IMR-90 (cell line): ENCODE measurements at regions not wholly inside any gene's neighbourhood (a gene's known extent, or its start where the extent isn't known, plus 50 kb on each side); places are given as distances from the start of the nearest gene placed in this dataset.

ENCODE experiments used
- ATAC-seq: fragments of 200-7000 bp; cut with Tn5 transposase; 2 replicates; pipeline ENCODE4 v1.9.1; 2020; ENCODE audit warnings: low read depth, mild to moderate bottlenecking, moderate library complexity
- BruUV-seq: library from RNA; stranded (reverse); fragments of 400-500 nt; replicated peaks from 2 replicates; lab custom pipeline; 2021; lab: Mats Ljungman, UMichigan
- CTCF ChIA-PET: fragments of 300-600 bp; formaldehyde crosslinking; extraction: SDS; loops from one replicate; lab custom pipeline; 2021; ENCODE audit warnings: antibody characterized with exemption; lab: Yijun Ruan, JAX
- POLR2A ChIA-PET: fragments of 300-600 bp; sonication (Branson Sonifier 250); formaldehyde crosslinking; loops from one replicate; lab custom pipeline; 2022; ENCODE audit warnings: antibody characterized with exemption; ENCODE audit not compliant: unreplicated experiment; lab: Charles Lee
- DNase-seq: peaks from one replicate; pipeline ENCODE4 v3.0.0; 2013
- H2AFZ ChIP-seq: replicated peaks from 2 replicates; pipeline ENCODE3; 2013; ENCODE audit warnings: low read length, mild to moderate bottlenecking; ENCODE audit not compliant: poor library complexity
- H2AK5ac ChIP-seq: 2 replicates; pipeline ENCODE4 v1.6.1; 2013; ENCODE audit warnings: low read depth, low read length, inconsistent platforms
- H2AK9ac ChIP-seq: replicated peaks from 2 replicates; pipeline ENCODE3; 2013; ENCODE audit warnings: mild to moderate bottlenecking, low read depth, low read length, moderate library complexity; ENCODE audit not compliant: poor library complexity
- H2BK120ac ChIP-seq: 2 replicates; pipeline ENCODE4 v1.6.1; 2013; ENCODE audit warnings: low read depth, low read length, inconsistent platforms
- H2BK15ac ChIP-seq: 3 replicates; pipeline ENCODE4 v1.6.1; 2013; ENCODE audit warnings: low read depth, low read length, inconsistent platforms
- H2BK20ac ChIP-seq: 2 replicates; pipeline ENCODE4 v1.6.1; 2013; ENCODE audit warnings: low read depth, mild to moderate bottlenecking, inconsistent platforms, low read length, moderate library complexity
- H2BK5ac ChIP-seq: 2 replicates; pipeline ENCODE4 v1.6.1; 2013; ENCODE audit warnings: mild to moderate bottlenecking, low read depth, low read length, inconsistent platforms; ENCODE audit not compliant: poor library complexity, severe bottlenecking
- H3K14ac ChIP-seq: replicated peaks from 2 replicates; pipeline ENCODE4 v1.6.1; 2013; ENCODE audit warnings: low read depth, low read length, inconsistent platforms
- H3K18ac ChIP-seq: 2 replicates; pipeline ENCODE4 v1.6.1; 2013; ENCODE audit warnings: low read depth, low read length, control low read depth
- H3K23ac ChIP-seq: 2 replicates; pipeline ENCODE4 v1.6.1; 2013; ENCODE audit warnings: low read depth, low read length, inconsistent platforms
- H3K27ac ChIP-seq: 2 replicates; pipeline ENCODE4 v1.5.1; 2013; ENCODE audit warnings: mild to moderate bottlenecking, control low read depth, low read length; ENCODE audit not compliant: insufficient read depth
- H3K27me3 ChIP-seq: 2 replicates; pipeline ENCODE4 v1.6.1; 2013; ENCODE audit warnings: low read length; ENCODE audit not compliant: control insufficient read depth, insufficient read depth
- H3K36me3 ChIP-seq: 2 replicates; pipeline ENCODE4 v1.6.1; 2013; ENCODE audit warnings: low read length, mixed read lengths; ENCODE audit not compliant: control insufficient read depth, insufficient read depth
- H3K4ac ChIP-seq: 2 replicates; pipeline ENCODE4 v1.6.1; 2013; ENCODE audit warnings: low read depth, low read length, inconsistent platforms
- H3K4me1 ChIP-seq: 2 replicates; pipeline ENCODE4 v1.6.1; 2013; ENCODE audit warnings: low read length, mixed read lengths; ENCODE audit not compliant: control insufficient read depth, insufficient read depth
- H3K4me2 ChIP-seq: 2 replicates; pipeline ENCODE4 v1.6.1; 2013; ENCODE audit warnings: low read depth, mild to moderate bottlenecking, control low read depth, low read length, moderate library complexity
- H3K4me3 ChIP-seq: 2 replicates; pipeline ENCODE4 v1.5.1; 2013; ENCODE audit warnings: low read depth, mild to moderate bottlenecking, control low read depth, low read length, moderate library complexity; ENCODE audit not compliant: insufficient read depth
- H3K56ac ChIP-seq: 2 replicates; pipeline ENCODE4 v1.6.1; 2013; ENCODE audit warnings: low read length, inconsistent platforms; ENCODE audit not compliant: insufficient read depth; ENCODE audit errors: extremely low read depth
- H3K79me1 ChIP-seq, 2 experiments: 2 replicates each; pipeline ENCODE4 v1.6.1; 2013; ENCODE audit warnings: low read length in 2 of 2, inconsistent platforms in 1 of 2, low read depth in 1 of 2
- H3K9ac ChIP-seq: 2 replicates; pipeline ENCODE4 v1.6.1; 2013; ENCODE audit warnings: low read depth, low read length, control low read depth
- H3K9me1 ChIP-seq: 2 replicates; pipeline ENCODE4 v1.6.1; 2013; ENCODE audit warnings: low read length, inconsistent platforms; ENCODE audit not compliant: insufficient read depth
- H3K9me3 ChIP-seq: 2 replicates; pipeline ENCODE4 v1.6.1; 2013; ENCODE audit warnings: low read length; ENCODE audit not compliant: control insufficient read depth, insufficient read depth
- H4K20me1 ChIP-seq: 2 replicates; pipeline ENCODE4 v1.6.1; 2013; ENCODE audit warnings: low read length, inconsistent platforms; ENCODE audit not compliant: insufficient read depth
- H4K5ac ChIP-seq: 2 replicates; pipeline ENCODE4 v1.6.1; 2013; ENCODE audit warnings: mild to moderate bottlenecking, low read depth, low read length, control low read depth
- H4K8ac ChIP-seq, 2 experiments: 2 replicates each; pipeline ENCODE4 v1.6.1; 2013; ENCODE audit warnings: low read depth in 2 of 2, low read length in 2 of 2, control low read depth in 1 of 2, inconsistent platforms in 1 of 2
- H4K91ac ChIP-seq: 2 replicates; pipeline ENCODE4 v1.6.1; 2013; ENCODE audit warnings: low read depth, low read length, inconsistent platforms; ENCODE audit not compliant: insufficient read depth
- BHLHE40 ChIP-seq: fragments of 150-350 bp; IDR thresholded peaks from 2 replicates; pipeline ENCODE4 v1.6.1; 2016; ENCODE audit warnings: mild to moderate bottlenecking, low read depth, low read length
- CEBPB ChIP-seq: IDR thresholded peaks from 2 replicates; pipeline ENCODE4 v1.6.1; 2012; ENCODE audit warnings: low read depth, low read length, improper control_type of control experiment
- CHD1 ChIP-seq: IDR thresholded peaks from 2 replicates; pipeline ENCODE4 v1.6.1; 2012; ENCODE audit warnings: low read depth, low read length, improper control_type of control experiment
- ELK1 ChIP-seq: fragments of 150-350 bp; IDR thresholded peaks from 2 replicates; pipeline ENCODE4 v1.6.1; 2016; ENCODE audit warnings: low read depth, mild to moderate bottlenecking, low read length, moderate library complexity, borderline replicate concordance
- FOS ChIP-seq: fragments of 150-350 bp; IDR thresholded peaks from 2 replicates; pipeline ENCODE4 v1.6.1; 2016; ENCODE audit warnings: low read depth, low read length
- MAFK ChIP-seq: IDR thresholded peaks from 2 replicates; pipeline ENCODE4 v1.6.1; 2012; ENCODE audit warnings: low read depth, low read length, improper control_type of control experiment
- MAZ ChIP-seq: IDR thresholded peaks from 2 replicates; pipeline ENCODE4 v1.6.1; 2012; ENCODE audit warnings: low read depth, mild to moderate bottlenecking, low read length, improper control_type of control experiment, moderate library complexity, borderline replicate concordance
- MXI1 ChIP-seq: IDR thresholded peaks from 2 replicates; pipeline ENCODE4 v1.6.1; 2012; ENCODE audit warnings: low read depth, mild to moderate bottlenecking, low read length, moderate library complexity, borderline replicate concordance
- NFE2L2 ChIP-seq: fragments of 150-350 bp; IDR thresholded peaks from 2 replicates; pipeline ENCODE4 v1.6.1; 2016; ENCODE audit warnings: low read depth, mild to moderate bottlenecking, low read length
- POLR2A ChIP-seq: IDR thresholded peaks from 2 replicates; pipeline ENCODE4 v1.6.1; 2012; ENCODE audit warnings: mild to moderate bottlenecking, low read depth, low read length
- RAD21 ChIP-seq: IDR thresholded peaks from 2 replicates; pipeline ENCODE4 v1.6.1; 2012; ENCODE audit warnings: low read length, improper control_type of control experiment
- RCOR1 ChIP-seq: IDR thresholded peaks from 2 replicates; pipeline ENCODE4 v1.6.1; 2012; ENCODE audit warnings: mild to moderate bottlenecking, low read length, improper control_type of control experiment; ENCODE audit not compliant: insufficient replicate concordance
- RFX5 ChIP-seq: IDR thresholded peaks from 2 replicates; pipeline ENCODE4 v1.8.0; 2012; ENCODE audit warnings: low read depth, mild to moderate bottlenecking, low read length, moderate library complexity
- SMC3 ChIP-seq: fragments of 150-350 bp; IDR thresholded peaks from 2 replicates; pipeline ENCODE4 v1.6.1; 2016; ENCODE audit warnings: low read depth, mild to moderate bottlenecking, antibody characterized with exemption, low read length, moderate library complexity
- WGBS, 2 experiments: methylation state at CpG; one replicate each; pipeline versions ENCODE4 v1.1.5 to v1.1.7; 2013; ENCODE audit warnings: missing lambda C conversion rate in 2 of 2; ENCODE audit not compliant: insufficient read length in 1 of 2; ENCODE audit errors: extremely low coverage in 2 of 2; 5-methylcytosine and 5-hydroxymethylcytosine counted together
- dilution Hi-C: fragments of 300-500 bp; cut with HindIII; formaldehyde crosslinking; loops from one replicate; pipeline ENCODE4 v1.14.3; 2018; ENCODE audit warnings: low sequenced_read_pairs; ENCODE audit not compliant: unreplicated experiment
- in situ Hi-C: fragments of 300-500 bp; cut with MboI; formaldehyde crosslinking; loops from 3 replicates; pipeline ENCODE4 v1.14.3; 2019; ENCODE audit warnings: low sequenced_read_pairs, inconsistent platforms, mixed read lengths
- intact Hi-C: fragments of 100-400 bp; cut with micrococcal nuclease; formaldehyde crosslinking; loops from 2 replicates; pipeline ENCODE4 v1.10.0; 2022
- TF ChIP-seq, protein P1 (sequence below): conservative IDR thresholded peaks from 2 replicates; pipeline ENCODE4 v1.5.1; 2012; ENCODE audit warnings: mild to moderate bottlenecking, low read depth, low read length, improper control_type of control experiment
- TF ChIP-seq, protein P2 (sequence below): fragments of 150-350 bp; IDR thresholded peaks from 2 replicates; pipeline ENCODE4 v1.6.1; 2017; ENCODE audit warnings: mild to moderate bottlenecking, antibody characterized with exemption, low read length, low read depth

DNA sequence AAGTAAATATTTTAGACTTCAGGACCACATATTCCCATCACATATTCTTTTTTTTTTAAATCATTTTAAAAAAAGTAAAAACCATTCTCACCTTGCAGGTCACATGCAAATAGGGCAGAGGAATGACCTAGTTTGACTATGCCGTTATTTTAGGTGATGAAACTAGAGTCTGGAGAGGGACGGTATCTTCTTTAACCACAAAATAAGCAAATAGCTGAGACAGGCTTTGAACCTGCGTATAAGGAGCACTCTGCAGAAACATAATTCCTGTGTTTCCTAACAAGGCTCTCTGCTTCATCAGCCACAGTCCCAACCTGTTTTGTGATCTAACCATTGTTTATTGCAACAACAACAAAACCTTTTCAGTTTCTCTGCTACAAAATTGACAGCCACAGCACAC lies 121.5 kb downstream of the PCTP start:
- H4K5ac ChIP-seq = no peak overlapping the region
- intact Hi-C loops = no loop called here
- H3K36me3 ChIP-seq = no peaks in the 10 kb centered on the region
- no peak overlapping the region for H2BK20ac ChIP-seq
- H3K14ac ChIP-seq = no peak overlapping the region
- no peaks in the 10 kb centered on the region for H3K27me3 ChIP-seq
- H3K4me1 ChIP-seq = no peaks in the 10 kb centered on the region
- no CpG with 5 or more reads among the region's 3 CpGs for WGBS, 2 experiments
- H3K79me1 ChIP-seq = no peaks in the 10 kb centered on the region
- H3K9ac ChIP-seq = no peak overlapping the region
- dilution Hi-C loops = no loop called here
- no peak overlapping the region for H2BK5ac ChIP-seq
- H3K27ac ChIP-seq = no peak overlapping the region
- H2AFZ ChIP-seq = no peak overlapping the region
- in situ Hi-C loops = no loop called here
- BruUV-seq = no TSS peak
- ChIA-PET POLR2A (no interaction called here), CTCF (no interaction called here)
- no peak overlapping the region for H4K8ac ChIP-seq
- H4K91ac ChIP-seq = no peak overlapping the region
- DNase-seq = no peak
- H3K4me2 ChIP-seq = no peak overlapping the region
- TF ChIP-seq MAFK (no peak), FOS (no peak), POLR2A (no peak), NFE2L2 (no peak), BHLHE40 (no peak), RFX5 (no peak), RAD21 (no peak), MXI1 (no peak), ELK1 (no peak), RCOR1 (no peak), CEBPB (no peak), CHD1 (no peak), SMC3 (no peak), MAZ (no peak)
- TF ChIP-seq, protein P1, sequence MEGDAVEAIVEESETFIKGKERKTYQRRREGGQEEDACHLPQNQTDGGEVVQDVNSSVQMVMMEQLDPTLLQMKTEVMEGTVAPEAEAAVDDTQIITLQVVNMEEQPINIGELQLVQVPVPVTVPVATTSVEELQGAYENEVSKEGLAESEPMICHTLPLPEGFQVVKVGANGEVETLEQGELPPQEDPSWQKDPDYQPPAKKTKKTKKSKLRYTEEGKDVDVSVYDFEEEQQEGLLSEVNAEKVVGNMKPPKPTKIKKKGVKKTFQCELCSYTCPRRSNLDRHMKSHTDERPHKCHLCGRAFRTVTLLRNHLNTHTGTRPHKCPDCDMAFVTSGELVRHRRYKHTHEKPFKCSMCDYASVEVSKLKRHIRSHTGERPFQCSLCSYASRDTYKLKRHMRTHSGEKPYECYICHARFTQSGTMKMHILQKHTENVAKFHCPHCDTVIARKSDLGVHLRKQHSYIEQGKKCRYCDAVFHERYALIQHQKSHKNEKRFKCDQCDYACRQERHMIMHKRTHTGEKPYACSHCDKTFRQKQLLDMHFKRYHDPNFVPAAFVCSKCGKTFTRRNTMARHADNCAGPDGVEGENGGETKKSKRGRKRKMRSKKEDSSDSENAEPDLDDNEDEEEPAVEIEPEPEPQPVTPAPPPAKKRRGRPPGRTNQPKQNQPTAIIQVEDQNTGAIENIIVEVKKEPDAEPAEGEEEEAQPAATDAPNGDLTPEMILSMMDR = no peak
- TF ChIP-seq, protein P2, sequence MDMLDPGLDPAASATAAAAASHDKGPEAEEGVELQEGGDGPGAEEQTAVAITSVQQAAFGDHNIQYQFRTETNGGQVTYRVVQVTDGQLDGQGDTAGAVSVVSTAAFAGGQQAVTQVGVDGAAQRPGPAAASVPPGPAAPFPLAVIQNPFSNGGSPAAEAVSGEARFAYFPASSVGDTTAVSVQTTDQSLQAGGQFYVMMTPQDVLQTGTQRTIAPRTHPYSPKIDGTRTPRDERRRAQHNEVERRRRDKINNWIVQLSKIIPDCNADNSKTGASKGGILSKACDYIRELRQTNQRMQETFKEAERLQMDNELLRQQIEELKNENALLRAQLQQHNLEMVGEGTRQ = no peak
- ATAC-seq = no peak
- H2AK9ac ChIP-seq = no peak overlapping the region
- no peak overlapping the region for H3K4me3 ChIP-seq
- H3K4ac ChIP-seq = no peak overlapping the region
- no peak overlapping the region for H3K18ac ChIP-seq
- no peak overlapping the region for H3K56ac ChIP-seq
- no peak overlapping the region for H2AK5ac ChIP-seq
- H3K9me1 ChIP-seq = no peaks in the 10 kb centered on the region
- no peaks in the 10 kb centered on the region for H3K9me3 ChIP-seq
- H2BK15ac ChIP-seq = no peak overlapping the region
- no peak overlapping the region for H2BK120ac ChIP-seq
- no peak overlapping the region for H3K23ac ChIP-seq
- no peaks in the 10 kb centered on the region for H4K20me1 ChIP-seq
